Tibial nerve (tissue), 4 donors: ENCODE measurements at regions not wholly inside any gene's neighbourhood (a gene's known extent, or its start where the extent isn't known, plus 50 kb on each side); places are given as distances from the start of the nearest gene placed in this dataset.

Experiments
- CTCF ChIP-seq, 5 experiments: fragments of 200-600 bp in 3 of 5; fragments of 450-650 bp in 2 of 5; sonication (generic) in 3 of 5; IDR thresholded peaks; one replicate each; pipeline ENCODE4 v1.5.1; 2016 to 2019; ENCODE audit warnings: antibody characterized with exemption in 5 of 5, mild to moderate bottlenecking in 3 of 5, moderate library complexity in 2 of 5
- EP300 ChIP-seq, 2 donors: sonication (generic); formaldehyde crosslinking; IDR thresholded peaks; one replicate each; pipeline ENCODE4 v1.6.1; 2017; ENCODE audit warnings: antibody characterized with exemption in 2 of 2, mild to moderate bottlenecking in 1 of 2
- POLR2A ChIP-seq, 2 donors: fragments of 450-650 bp; IDR thresholded peaks; one replicate each; pipeline ENCODE4 v1.6.1; 2017; ENCODE audit warnings: antibody characterized with exemption in 2 of 2, mild to moderate bottlenecking in 2 of 2, moderate library complexity in 2 of 2

- TF ChIP-seq CTCF (IDR thresholded peaks at IDR 0.05) (no peak), POLR2A (IDR thresholded peaks at IDR 0.05) (no peak), EP300 (IDR thresholded peaks at IDR 0.05) (no peak)
These were observed 2118.6 kb upstream of the C9orf72 start for GRCh38 chr9:29691758-29692407.
